ENCODE measurements at regions not wholly inside any gene's neighbourhood (a gene's known extent, or its start where the extent isn't known, plus 50 kb on each side); places are given as distances from the start of the nearest gene placed in this dataset.

GRCh38 chr2:196368546-196369225 lies 197.3 kb upstream of the STK17B start:
- 84 to 94% (median 92%) methylated on average over 2 of the region's 2 CpGs for WGBS, 3 donors

GRCh38 chr2:196369967-196370366 lies 198.6 kb upstream of the STK17B start:
- 80 to 100% (median 95%) methylated on average over 1 of the region's 1 CpG for WGBS, 3 donors
- H3K27ac ChIP-seq (ENCODE audit: low read depth, low read length): no peak overlapping the region

More at GRCh38 chr2:196368546-196369225, 197.3 kb upstream of the STK17B start:
- no peak overlapping the region for H3K27ac ChIP-seq (ENCODE audit: low read depth, low read length)

- 88 to 98% (median 92%) methylated on average over 1 of the region's 1 CpG for WGBS, 3 donors
- H3K27ac ChIP-seq (ENCODE audit: low read depth, low read length): no peak overlapping the region
These were observed 199.0 kb upstream of the STK17B start for GRCh38 chr2:196370381-196370780.

GRCh38 chr2:196372276-196372809 lies 201.0 kb upstream of the STK17B start:
- no peak overlapping the region for H3K27ac ChIP-seq (ENCODE audit: low read depth, low read length)
- 62 to 71% (median 63%) methylated on average over 3 of the region's 3 CpGs for WGBS, 3 donors

GRCh38 chr2:196372811-196373664 lies 201.7 kb upstream of the STK17B start:
- H3K27ac ChIP-seq (ENCODE audit: low read depth, low read length): no peak overlapping the region
- WGBS, 3 donors: 40 to 74% (median 54%) methylated on average over 6 of the region's 6 CpGs

GRCh38 chr2:196376984-196377877 lies 205.9 kb upstream of the STK17B start:
- WGBS, 3 donors: 77 to 80% (median 77%) methylated on average over 8 of the region's 8 CpGs

GRCh38 chr2:196379600-196379999 lies 208.2 kb upstream of the STK17B start:
- no peak overlapping the region for H3K27ac ChIP-seq (ENCODE audit: low read depth, low read length)
- 75 to 100% (median 91%) methylated on average over 1 to 3 of the region's 3 CpGs for WGBS, 3 donors

More at GRCh38 chr2:196376984-196377877, 205.9 kb upstream of the STK17B start:
- H3K27ac ChIP-seq (ENCODE audit: low read depth, low read length): no peak overlapping the region

GRCh38 chr2:196380098-196380497 lies 208.7 kb upstream of the STK17B start:
- H3K27ac ChIP-seq (ENCODE audit: low read depth, low read length): no peak overlapping the region
- WGBS, 3 donors: 68 to 83% (median 68%) methylated on average over 1 of the region's 1 CpG

GRCh38 chr2:196380575-196380974 lies 209.2 kb upstream of the STK17B start:
- WGBS, 3 donors: 71 to 76% (median 73%) methylated on average over 3 of the region's 3 CpGs
- H3K27ac ChIP-seq (ENCODE audit: low read depth, low read length): no peak overlapping the region

- H3K27ac ChIP-seq (ENCODE audit: low read depth, low read length): no peak overlapping the region
- 64 to 82% (median 81%) methylated on average over 3 of the region's 3 CpGs for WGBS, 3 donors
These were observed 210.1 kb upstream of the STK17B start for GRCh38 chr2:196381464-196381863.

- no peak overlapping the region for H3K27ac ChIP-seq (ENCODE audit: low read depth, low read length)
- WGBS, 3 donors: 82 to 96% (median 93%) methylated on average over 2 of the region's 2 CpGs
These were observed 212.4 kb upstream of the STK17B start for GRCh38 chr2:196383799-196384198.

- WGBS, 3 donors: 84 to 96% (median 91%) methylated on average over 1 of the region's 1 CpG
- no peak overlapping the region for H3K27ac ChIP-seq (ENCODE audit: low read depth, low read length)
These were observed 213.4 kb upstream of the STK17B start for GRCh38 chr2:196384729-196385128.

- H3K27ac ChIP-seq (ENCODE audit: low read depth, low read length): no peak overlapping the region
These were observed 218.3 kb upstream of the STK17B start for GRCh38 chr2:196389670-196390069.

GRCh38 chr2:196390243-196391148 lies 219.1 kb upstream of the STK17B start:
- WGBS, 3 donors: 76 to 93% (median 92%) methylated on average over 6 of the region's 6 CpGs
- no peak overlapping the region for H3K27ac ChIP-seq (ENCODE audit: low read depth, low read length)

GRCh38 chr2:196391149-196391479 lies 219.7 kb upstream of the STK17B start:
- WGBS, 3 donors: 80 to 96% (median 95%) methylated on average over 1 of the region's 1 CpG
- no peak overlapping the region for H3K27ac ChIP-seq (ENCODE audit: low read depth, low read length)

GRCh38 chr2:196399096-196399495 lies 227.7 kb upstream of the STK17B start:
- H3K27ac ChIP-seq (ENCODE audit: low read depth, low read length): no peak overlapping the region
- WGBS, 3 donors: 79 to 93% (median 89%) methylated on average over 1 of the region's 1 CpG
